CD4-positive, alpha-beta T cell (primary cell): ENCODE measurements at regions not wholly inside any gene's neighbourhood (a gene's known extent, or its start where the extent isn't known, plus 50 kb on each side); places are given as distances from the start of the nearest gene placed in this dataset.

ENCODE experiments used
- ATAC-seq: fragments of 200-7000 bp; cut with Tn5 transposase; one replicate; pipeline ENCODE4 v1.10.0; 2022; ENCODE audit warnings: mild to moderate bottlenecking; ENCODE audit not compliant: poor library complexity
- CTCF ChIA-PET: fragments of 350-600 bp; sonication (Branson Sonifier 250); formaldehyde crosslinking; loops from one replicate; lab custom pipeline; 2021; ENCODE audit warnings: antibody characterized with exemption, inconsistent platforms; lab: Charles Lee
- POLR2A ChIA-PET: fragments of 350-600 bp; sonication (Branson Sonifier 250); formaldehyde crosslinking; loops from one replicate; lab custom pipeline; 2021; ENCODE audit warnings: antibody characterized with exemption, inconsistent platforms; lab: Charles Lee
- DNase-seq, 14 experiments: peaks; one replicate each; pipeline ENCODE4 v3.0.0-alpha.2; 2013 to 2020; ENCODE audit warnings: mixed read lengths in 2 of 14
- H3K27ac ChIP-seq, 2 donors: one replicate each; pipeline versions ENCODE4 v1.5.1 to v1.7.0; 2013; ENCODE audit warnings: low read length in 2 of 2, low read depth in 1 of 2, mild to moderate bottlenecking in 1 of 2
- H3K27me3 ChIP-seq, 2 experiments: 1 replicate in 1 of 2; 2 replicates in 1 of 2; pipeline versions ENCODE4 v1.6.1 to v1.7.0; 2013; ENCODE audit warnings: low read length in 2 of 2, control low read depth in 1 of 2, mild to moderate bottlenecking in 1 of 2, moderate library complexity in 1 of 2; ENCODE audit not compliant: insufficient read depth in 2 of 2, control insufficient read depth in 1 of 2
- H3K36me3 ChIP-seq: one replicate; pipeline ENCODE4 v1.6.1; 2013; ENCODE audit warnings: low read length, control low read depth; ENCODE audit not compliant: insufficient read depth
- H3K4me1 ChIP-seq: one replicate; pipeline ENCODE4 v1.6.1; 2013; ENCODE audit warnings: low read length, control low read depth; ENCODE audit not compliant: insufficient read depth
- H3K4me3 ChIP-seq: one replicate; pipeline ENCODE4 v1.5.1; 2013; ENCODE audit warnings: mild to moderate bottlenecking, low read length, moderate library complexity
- H3K9me3 ChIP-seq, 2 experiments: 1 replicate in 1 of 2; 2 replicates in 1 of 2; pipeline versions ENCODE4 v1.6.1 to v1.7.0; 2013; ENCODE audit warnings: low read length in 2 of 2, mild to moderate bottlenecking in 2 of 2, control low read depth in 1 of 2, moderate library complexity in 1 of 2; ENCODE audit not compliant: control insufficient read depth in 1 of 2, insufficient read depth in 1 of 2
- H3K27ac Mint-ChIP-seq: one replicate; pipeline ENCODE4 v1.8.0; 2020; ENCODE audit warnings: mixed read lengths
- H3K27me3 Mint-ChIP-seq: one replicate; pipeline ENCODE4 v1.8.0; 2021; ENCODE audit warnings: mixed read lengths
- H3K36me3 Mint-ChIP-seq: one replicate; pipeline ENCODE4 v1.8.0; 2021; ENCODE audit warnings: low read depth, mixed read lengths
- H3K4me1 Mint-ChIP-seq: one replicate; pipeline ENCODE4 v1.8.0; 2021; ENCODE audit warnings: low read depth, mixed read lengths
- H3K4me3 Mint-ChIP-seq: one replicate; pipeline ENCODE4 v1.8.0; 2020; ENCODE audit warnings: mild to moderate bottlenecking, mixed read lengths
- H3K9me3 Mint-ChIP-seq: one replicate; pipeline ENCODE4 v1.8.0; 2020; ENCODE audit warnings: mixed read lengths
- intact Hi-C, 2 experiments: fragments of 100-400 bp; cut with DNase I in 1 of 2; cut with micrococcal nuclease in 1 of 2; formaldehyde crosslinking; loops; one replicate each; pipeline versions ENCODE4 v1.15.1 to v1.9.0; 2023 to 2025; cut with DNase I, micrococcal nuclease
- TF ChIP-seq, protein P1 (sequence below): fragments of 200-600 bp; IDR thresholded peaks from one replicate; pipeline ENCODE4 v1.8.0; 2022; ENCODE audit warnings: antibody characterized with exemption, mild to moderate bottlenecking

DNA sequence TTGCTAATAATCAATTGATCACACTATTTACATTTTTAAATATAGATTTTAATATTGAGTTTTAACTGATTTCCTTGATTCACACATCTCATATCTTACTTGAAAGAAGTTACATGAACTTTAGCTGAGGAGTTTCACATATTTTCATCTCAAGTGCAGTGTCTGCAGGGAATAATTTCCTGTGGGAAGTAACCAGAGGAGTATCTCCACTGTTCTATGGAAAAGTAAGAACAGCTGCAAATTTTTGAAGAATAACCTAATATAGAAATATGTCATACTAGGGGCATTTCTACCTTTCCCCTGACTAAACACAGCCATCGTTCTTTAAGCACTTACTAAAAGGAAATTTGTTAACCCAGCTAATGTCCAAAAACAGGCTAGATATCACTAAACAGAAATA is 546.4 kb downstream of the EFNA5 start:
- Histone ChIP-seq H3K4me3 (no peak overlapping the region), H3K27ac (no peak overlapping the region), H3K9me3 (no peaks in the 10 kb centered on the region), H3K4me1 (no peaks in the 10 kb centered on the region), H3K27me3 (no peaks in the 10 kb centered on the region), H3K36me3 (no peaks in the 10 kb centered on the region)
- H3K36me3 Mint-ChIP-seq: no peaks in the 10 kb centered on the region
- H3K27ac Mint-ChIP-seq: no peak overlapping the region
- H3K9me3 Mint-ChIP-seq: no peaks in the 10 kb centered on the region
- no peaks in the 10 kb centered on the region for H3K4me1 Mint-ChIP-seq
- no peaks in the 10 kb centered on the region for H3K27me3 Mint-ChIP-seq
- intact Hi-C loops: no loop called here
- no peak for ATAC-seq
- ChIA-PET CTCF (no interaction called here), POLR2A (no interaction called here)
- TF ChIP-seq, protein P1, sequence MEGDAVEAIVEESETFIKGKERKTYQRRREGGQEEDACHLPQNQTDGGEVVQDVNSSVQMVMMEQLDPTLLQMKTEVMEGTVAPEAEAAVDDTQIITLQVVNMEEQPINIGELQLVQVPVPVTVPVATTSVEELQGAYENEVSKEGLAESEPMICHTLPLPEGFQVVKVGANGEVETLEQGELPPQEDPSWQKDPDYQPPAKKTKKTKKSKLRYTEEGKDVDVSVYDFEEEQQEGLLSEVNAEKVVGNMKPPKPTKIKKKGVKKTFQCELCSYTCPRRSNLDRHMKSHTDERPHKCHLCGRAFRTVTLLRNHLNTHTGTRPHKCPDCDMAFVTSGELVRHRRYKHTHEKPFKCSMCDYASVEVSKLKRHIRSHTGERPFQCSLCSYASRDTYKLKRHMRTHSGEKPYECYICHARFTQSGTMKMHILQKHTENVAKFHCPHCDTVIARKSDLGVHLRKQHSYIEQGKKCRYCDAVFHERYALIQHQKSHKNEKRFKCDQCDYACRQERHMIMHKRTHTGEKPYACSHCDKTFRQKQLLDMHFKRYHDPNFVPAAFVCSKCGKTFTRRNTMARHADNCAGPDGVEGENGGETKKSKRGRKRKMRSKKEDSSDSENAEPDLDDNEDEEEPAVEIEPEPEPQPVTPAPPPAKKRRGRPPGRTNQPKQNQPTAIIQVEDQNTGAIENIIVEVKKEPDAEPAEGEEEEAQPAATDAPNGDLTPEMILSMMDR: no peak
- H3K4me3 Mint-ChIP-seq: no peak overlapping the region
- no peak for DNase-seq

DNA sequence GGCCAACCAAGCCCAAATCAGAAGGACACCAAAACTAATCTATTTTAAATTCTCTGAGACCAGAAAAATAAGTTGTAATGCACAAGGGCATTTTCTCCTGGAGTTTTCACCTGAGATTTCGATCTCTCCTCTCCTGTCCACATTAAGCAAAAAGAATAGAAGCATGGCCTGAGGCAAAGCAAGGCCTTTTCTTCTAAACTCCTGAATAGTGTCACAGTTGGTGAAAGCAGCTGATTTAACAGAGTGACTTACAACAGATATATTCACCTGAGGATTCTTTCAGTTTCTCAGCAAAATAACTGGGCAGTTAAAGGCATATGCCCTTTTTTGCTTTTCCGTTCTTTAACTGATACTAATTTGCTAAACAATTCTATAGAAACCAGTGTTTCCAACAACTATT is 547.7 kb downstream of the EFNA5 start:
- H3K36me3 Mint-ChIP-seq: no peaks in the 10 kb centered on the region
- ATAC-seq (no peak), DNase-seq (no peak)
- H3K27me3 Mint-ChIP-seq: no peaks in the 10 kb centered on the region
- Histone ChIP-seq H3K9me3 (no peaks in the 10 kb centered on the region), H3K27ac (no peak overlapping the region), H3K4me1 (no peaks in the 10 kb centered on the region), H3K4me3 (no peak overlapping the region), H3K36me3 (no peaks in the 10 kb centered on the region), H3K27me3 (no peaks in the 10 kb centered on the region)
- TF ChIP-seq, protein P1: no peak
- ChIA-PET POLR2A (no interaction called here), CTCF (no interaction called here)
- H3K27ac Mint-ChIP-seq: no peak overlapping the region
- no peaks in the 10 kb centered on the region for H3K9me3 Mint-ChIP-seq
- H3K4me1 Mint-ChIP-seq: no peaks in the 10 kb centered on the region
- H3K4me3 Mint-ChIP-seq: no peak overlapping the region
- intact Hi-C loops: no loop called here

DNA sequence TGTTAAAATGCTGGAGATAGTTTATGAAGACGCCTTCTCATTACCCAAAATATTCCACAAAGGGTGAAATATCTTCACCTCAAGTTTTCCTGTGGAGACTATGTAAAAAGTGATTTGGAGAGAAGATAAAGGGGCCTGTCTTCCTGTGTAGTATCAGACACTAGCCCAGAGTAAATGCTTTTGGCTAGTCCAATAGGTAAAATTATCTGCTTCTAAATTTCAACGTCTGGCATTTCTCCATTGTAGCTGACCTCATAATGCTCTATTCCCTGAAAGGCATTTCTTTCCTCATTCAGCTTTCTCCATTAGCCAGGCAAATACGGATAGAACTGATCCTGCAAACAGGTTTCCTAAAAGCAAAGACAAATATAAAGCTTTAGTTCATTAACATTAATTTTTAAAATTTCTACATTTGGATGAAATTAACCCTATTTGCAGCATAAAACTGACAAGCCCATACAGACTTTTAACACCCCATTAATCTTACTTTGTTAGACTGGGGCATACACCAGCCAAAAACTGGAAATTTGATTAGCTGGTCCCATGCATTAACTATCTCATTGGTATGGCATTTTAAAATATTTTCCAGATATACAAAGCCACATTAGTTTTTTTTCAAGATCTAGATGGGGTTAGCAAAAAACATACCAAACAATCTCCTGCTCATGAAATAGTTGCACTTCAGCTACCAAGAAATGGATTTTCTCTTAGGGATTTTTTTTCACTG is 548.8 kb downstream of the EFNA5 start:
- H3K27ac Mint-ChIP-seq: no peak overlapping the region
- ChIA-PET CTCF (no interaction called here), POLR2A (no interaction called here)
- Histone ChIP-seq H3K9me3 (no peaks in the 10 kb centered on the region), H3K27ac (no peak overlapping the region), H3K4me3 (no peak overlapping the region), H3K36me3 (no peaks in the 10 kb centered on the region), H3K27me3 (no peaks in the 10 kb centered on the region), H3K4me1 (no peaks in the 10 kb centered on the region)
- H3K27me3 Mint-ChIP-seq: no peaks in the 10 kb centered on the region
- ATAC-seq (no peak), DNase-seq (no peak)
- H3K4me1 Mint-ChIP-seq: no peaks in the 10 kb centered on the region
- H3K9me3 Mint-ChIP-seq: no peaks in the 10 kb centered on the region
- no peak overlapping the region for H3K4me3 Mint-ChIP-seq
- TF ChIP-seq, protein P1: no peak
- H3K36me3 Mint-ChIP-seq: no peaks in the 10 kb centered on the region
- intact Hi-C loops: no loop called here
